ENCODE measurements at regions not wholly inside any gene's neighbourhood (a gene's known extent, or its start where the extent isn't known, plus 50 kb on each side); places are given as distances from the start of the nearest gene placed in this dataset.

DNA sequence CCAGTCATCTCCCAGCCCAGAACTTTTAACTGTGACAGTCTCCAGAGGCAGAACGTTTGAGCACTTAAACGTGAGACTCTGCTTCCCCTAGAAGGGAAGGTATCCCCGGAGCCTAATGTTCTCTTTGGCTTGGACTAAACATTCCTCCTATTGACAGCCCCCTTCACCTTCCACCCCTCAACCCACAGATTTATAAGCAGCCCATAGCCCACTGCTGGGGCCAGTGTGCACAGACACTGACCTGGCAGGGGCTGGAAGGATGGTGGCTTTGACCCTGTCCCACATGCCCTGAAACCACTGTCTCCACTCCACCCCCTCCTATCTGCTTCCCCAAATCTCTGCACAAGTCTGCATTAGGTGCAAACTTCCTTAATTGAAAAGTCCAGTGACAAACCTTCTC, 715.0 kb upstream of the IGFBP3 start:
- ATAC-seq (ENCODE audit: low read depth) (no peak), DNase-seq (no peak)
- no peak overlapping the region for H3K9ac ChIP-seq (ENCODE audit: low read length)
- H2AFZ ChIP-seq (ENCODE audit: insufficient read depth, low read depth, low read length, poor library complexity, severe bottlenecking), result no peak overlapping the region
- no peak overlapping the region for H3K4me3 ChIP-seq (ENCODE audit: control extremely low read depth in 1 of 5, extremely low read depth in 1 of 5, insufficient read depth in 1 of 5, low read depth in 2 of 5, low read length in 4 of 5)
- Mint-ChIP-seq H3K27ac (no peak overlapping the region), H3K27me3 (no peaks in the 10 kb centered on the region), H3K4me1 (no peaks in the 10 kb centered on the region), H3K4me3 (no peak overlapping the region), H3K9me3 (ENCODE audit: insufficient read depth) (peaks cover 4% of the 10 kb centered on the region)
- intact Hi-C loops (cut with micrococcal nuclease), result no loop called here
- CTCF ChIA-PET, result no interaction called here
- no peaks in the 10 kb centered on the region for H3K27me3 ChIP-seq (replicated peaks in 1 of 4; ENCODE audit: control extremely low read depth in 1 of 4, control insufficient read depth in 3 of 4, insufficient read depth in 4 of 4, low read length in 3 of 4)
- POLR2A ChIA-PET, result no interaction called here
- no peak overlapping the region for H3K27ac ChIP-seq (ENCODE audit: low read length in 2 of 2)
- H3K4me2 ChIP-seq (replicated peaks; ENCODE audit: low read depth, low read length, poor library complexity, severe bottlenecking), result no peak overlapping the region
- no peaks in the 10 kb centered on the region for H3K36me3 ChIP-seq (replicated peaks in 1 of 2; ENCODE audit: control extremely low read depth in 1 of 2, control insufficient read depth in 1 of 2, extremely low read depth in 1 of 2, insufficient read depth in 2 of 2, low read length in 1 of 2)
- TF ChIP-seq EZH2 (IDR thresholded peaks at IDR 0.05; ENCODE audit: borderline replicate concordance, insufficient read depth, low read depth, low read length, poor library complexity, severe bottlenecking) (no peak), CTCF (IDR thresholded peaks at IDR 0.05) (no peak)
- no peaks in the 10 kb centered on the region for H3K79me2 ChIP-seq (ENCODE audit: control insufficient read depth, insufficient read depth, low read length)
- H3K4me1 ChIP-seq (ENCODE audit: control insufficient read depth in 2 of 2, insufficient read depth in 2 of 2, low read length in 2 of 2), result no peaks in the 10 kb centered on the region
- peaks cover 0 to 4% (median 0%) of the 10 kb centered on the region in 3 donors for H3K9me3 ChIP-seq (ENCODE audit: control extremely low read depth in 1 of 3, control insufficient read depth in 2 of 3, insufficient read depth in 1 of 3, low read length in 2 of 3)
- H4K20me1 ChIP-seq (ENCODE audit: control insufficient read depth, insufficient read depth, low read length, poor library complexity, severe bottlenecking), result no peaks in the 10 kb centered on the region
- 51% methylated on average over 2 of the region's 3 CpGs for WGBS (ENCODE audit: insufficient coverage)

DNA sequence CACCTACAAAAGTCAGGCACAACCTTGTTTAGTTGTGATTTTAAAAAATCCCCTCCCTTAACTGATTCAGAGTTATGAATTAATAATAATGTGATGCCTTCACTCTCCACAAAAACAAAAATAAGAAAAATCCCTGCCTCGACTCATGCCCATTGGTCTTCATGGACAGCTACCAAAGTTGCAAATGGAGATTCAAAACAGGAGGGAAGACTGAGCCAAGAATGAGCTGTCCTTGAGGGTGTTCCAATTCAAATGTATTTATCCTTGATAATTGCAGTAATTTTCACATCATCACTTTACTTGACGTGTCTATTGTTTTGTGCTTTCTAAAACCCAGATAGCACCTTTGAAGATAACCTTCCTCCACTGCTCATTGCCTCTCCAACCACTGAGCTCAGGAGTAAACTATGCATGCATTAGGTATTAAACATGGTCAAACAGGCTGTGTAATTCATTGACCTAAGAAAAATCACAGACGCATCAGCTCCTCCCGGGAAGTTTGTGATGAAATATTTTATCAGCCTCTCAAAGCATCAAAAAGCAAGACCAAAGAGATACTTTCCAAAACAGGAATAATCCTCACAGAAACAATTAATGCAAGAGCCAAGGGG, 712.7 kb upstream of the IGFBP3 start:
- TF ChIP-seq EZH2 (IDR thresholded peaks at IDR 0.05; ENCODE audit: borderline replicate concordance, insufficient read depth, low read depth, low read length, poor library complexity, severe bottlenecking), result no peak
- TF ChIP-seq CTCF (IDR thresholded peaks at IDR 0.05), result no peak
- Histone ChIP-seq H3K79me2 (ENCODE audit: control insufficient read depth, insufficient read depth, low read length) (no peaks in the 10 kb centered on the region), H3K27me3 (replicated peaks in 1 of 4; ENCODE audit: control extremely low read depth in 1 of 4, control insufficient read depth in 3 of 4, insufficient read depth in 4 of 4, low read length in 3 of 4) (no peaks in the 10 kb centered on the region), H3K4me3 (ENCODE audit: control extremely low read depth in 1 of 5, extremely low read depth in 1 of 5, insufficient read depth in 1 of 5, low read depth in 2 of 5, low read length in 4 of 5) (no peak overlapping the region), H3K36me3 (replicated peaks in 1 of 2; ENCODE audit: control extremely low read depth in 1 of 2, control insufficient read depth in 1 of 2, extremely low read depth in 1 of 2, insufficient read depth in 2 of 2, low read length in 1 of 2) (no peaks in the 10 kb centered on the region), H3K9me3 (ENCODE audit: control extremely low read depth in 1 of 3, control insufficient read depth in 2 of 3, insufficient read depth in 1 of 3, low read length in 2 of 3) (peaks cover 0 to 4% (median 0%) of the 10 kb centered on the region in 3 donors), H3K27ac (ENCODE audit: low read length in 2 of 2) (no peak overlapping the region), H3K4me1 (ENCODE audit: control insufficient read depth in 2 of 2, insufficient read depth in 2 of 2, low read length in 2 of 2) (no peaks in the 10 kb centered on the region), H4K20me1 (ENCODE audit: control insufficient read depth, insufficient read depth, low read length, poor library complexity, severe bottlenecking) (no peaks in the 10 kb centered on the region), H3K9ac (ENCODE audit: low read length) (no peak overlapping the region), H2AFZ (ENCODE audit: insufficient read depth, low read depth, low read length, poor library complexity, severe bottlenecking) (no peak overlapping the region), H3K4me2 (replicated peaks; ENCODE audit: low read depth, low read length, poor library complexity, severe bottlenecking) (no peak overlapping the region)
- CTCF ChIA-PET, result no interaction called here
- Mint-ChIP-seq H3K4me3 (no peak overlapping the region), H3K27me3 (no peaks in the 10 kb centered on the region), H3K9me3 (ENCODE audit: insufficient read depth) (peaks cover 2% of the 10 kb centered on the region), H3K4me1 (no peaks in the 10 kb centered on the region), H3K27ac (no peak overlapping the region)
- no peak for DNase-seq
- intact Hi-C loops (cut with micrococcal nuclease), result no loop called here
- 100% methylated on average over 1 of the region's 4 CpGs for WGBS (ENCODE audit: insufficient coverage)
- ATAC-seq (ENCODE audit: low read depth), result no peak
- POLR2A ChIA-PET, result no interaction called here
